Cardiac septum (tissue), 1 donor: ENCODE measurements at regions not wholly inside any gene's neighbourhood (a gene's known extent, or its start where the extent isn't known, plus 50 kb on each side); places are given as distances from the start of the nearest gene placed in this dataset.

Experiments used
- DNase-seq: peaks from one replicate; pipeline ENCODE4 v3.0.0-alpha.2; 2020; ENCODE audit warnings: low spot score
- intact Hi-C: fragments of 100-400 bp; cut with DNase I; formaldehyde crosslinking; loops from one replicate; pipeline ENCODE4 v1.14.0; 2022
- donor health status: DM: no; HTN: no; CAD: no.

DNA sequence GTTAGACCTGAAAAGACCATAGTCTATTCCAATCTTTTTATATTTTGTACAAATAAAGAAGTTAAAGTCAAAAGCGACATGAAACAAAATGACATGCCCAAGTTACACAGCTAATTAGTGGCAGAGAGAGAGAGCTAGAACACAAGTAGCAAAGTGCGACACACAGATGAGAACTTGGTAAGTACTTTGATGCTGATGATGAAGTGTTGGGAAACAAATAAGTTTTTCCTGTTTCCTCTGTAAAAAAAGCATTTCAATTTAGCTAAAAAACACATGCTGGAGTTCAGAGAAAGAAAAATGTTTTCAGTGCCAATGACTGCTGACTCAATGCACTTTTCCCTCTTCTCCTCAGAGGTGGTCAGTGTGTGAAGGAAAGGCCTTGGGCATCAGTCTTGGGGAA is 226.9 kb downstream of the PAX3 start:
- no peak for DNase-seq
- intact Hi-C loops = no loop called here

DNA sequence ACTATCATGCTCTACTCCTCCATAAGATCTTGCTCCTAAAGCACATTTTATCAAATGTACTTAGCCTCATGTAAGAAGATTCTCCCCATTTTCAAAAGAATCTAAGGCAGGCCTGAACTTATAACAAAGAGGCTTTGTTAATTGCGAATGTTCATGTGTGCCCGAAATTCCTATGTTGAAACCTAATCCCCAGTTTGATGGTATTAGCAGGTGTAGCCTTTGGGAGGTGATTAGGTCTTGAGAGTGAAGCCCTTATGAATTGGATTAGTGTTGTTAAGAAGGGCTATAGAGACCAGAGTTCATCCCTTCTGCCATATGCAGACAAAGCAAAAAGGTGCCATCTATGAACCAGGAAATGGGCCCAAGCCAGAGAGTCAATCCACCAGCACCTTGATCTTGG is 234.5 kb downstream of the PAX3 start:
- DNase-seq = no peak
- intact Hi-C loops = no loop called here

DNA sequence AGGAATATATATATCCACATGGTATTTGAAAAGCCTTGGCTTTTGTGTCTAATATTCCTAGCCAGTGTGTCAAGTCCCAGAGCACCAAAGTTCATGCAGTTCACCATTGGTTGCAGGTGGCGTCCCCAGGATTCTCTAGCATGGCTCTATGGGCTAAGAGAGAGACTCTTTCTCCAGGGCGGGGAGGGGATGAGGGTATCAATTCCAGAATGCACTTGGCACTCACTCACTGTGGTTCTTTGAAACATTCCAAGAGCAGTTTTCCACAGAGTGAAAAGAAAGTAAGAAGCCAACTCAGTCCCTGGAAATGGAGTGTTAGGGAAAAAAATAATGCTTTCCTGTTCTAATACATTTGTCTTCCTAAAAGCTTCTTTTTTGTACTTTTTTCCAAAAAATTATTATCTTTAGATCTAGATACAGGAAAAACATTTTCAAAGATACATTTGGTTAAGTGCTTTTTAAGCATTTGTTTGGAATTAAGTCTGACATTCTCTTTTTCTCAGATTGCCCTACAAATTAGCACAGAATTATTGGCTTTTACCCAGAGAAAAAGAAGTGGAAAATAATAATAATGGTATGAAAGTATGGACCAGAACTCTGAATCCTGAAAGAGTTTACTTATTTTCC is 239.9 kb downstream of the PAX3 start:
- DNase-seq = no peak
- intact Hi-C loops = loop anchor here (10.0 kb wide), 2 partner anchors 256 to 556 kb away; no protein-coding TSS in a partner anchor

DNA sequence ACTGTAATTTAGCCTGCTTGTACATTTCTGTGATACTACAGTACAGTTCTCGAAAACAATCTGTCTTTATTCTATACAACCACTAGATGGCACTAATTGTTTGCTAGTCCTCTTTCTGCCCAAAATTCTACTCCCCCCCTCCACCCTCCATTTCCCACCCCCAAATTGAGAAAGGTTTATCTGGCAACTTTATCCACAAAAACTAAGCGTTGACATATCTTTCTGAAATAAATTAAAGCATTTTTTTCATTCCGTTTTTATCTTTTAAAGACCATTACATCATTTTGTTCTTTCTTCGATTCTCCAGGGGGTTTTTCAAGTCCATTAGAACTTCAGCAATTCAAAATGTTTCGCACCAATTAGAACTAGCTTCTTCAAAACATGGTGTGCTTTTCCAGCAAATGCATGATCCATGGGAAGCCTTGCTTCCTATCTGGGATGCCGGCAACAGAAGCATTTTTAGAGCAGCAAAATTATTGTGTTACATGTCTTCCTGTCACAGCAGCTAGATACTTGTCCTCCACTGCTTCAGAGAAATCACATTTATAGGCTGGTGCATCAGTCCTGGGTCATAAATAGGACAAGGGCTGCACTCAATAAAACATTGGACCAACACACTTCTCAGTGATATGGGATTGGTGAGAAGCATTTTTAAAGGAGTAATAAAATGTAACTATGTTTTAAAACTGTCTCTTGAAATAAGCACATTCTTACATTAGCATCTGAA is 241.3 kb downstream of the PAX3 start:
- no peak for DNase-seq

DNA sequence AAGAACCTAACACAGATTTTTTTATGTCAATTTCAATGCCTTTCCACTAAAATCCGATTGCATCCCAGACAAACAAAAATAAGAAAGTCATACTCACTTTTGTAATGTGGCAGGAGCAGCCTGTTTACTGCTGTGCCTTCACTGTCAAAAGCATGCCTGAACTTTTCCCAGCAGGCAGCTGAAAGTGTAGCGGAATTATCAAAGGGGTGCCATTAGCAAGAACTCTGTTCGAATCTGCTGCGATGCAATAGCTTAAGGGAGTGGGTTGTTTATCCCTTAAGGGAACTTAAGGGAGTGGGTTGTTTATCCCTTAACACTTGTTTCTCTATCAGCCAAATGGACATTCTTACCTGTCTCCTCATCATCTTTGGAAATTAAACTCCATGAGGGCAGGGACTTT is 243.5 kb downstream of the PAX3 start:
- DNase-seq = no peak
- intact Hi-C loops = loop anchor here (10.0 kb wide), 2 partner anchors 259 to 559 kb away; no protein-coding TSS in a partner anchor

More for the DNA sequence above, 241.3 kb downstream of the PAX3 start:
- intact Hi-C loops = loop anchor here (10.0 kb wide), 2 partner anchors 257 to 557 kb away; no protein-coding TSS in a partner anchor

DNA sequence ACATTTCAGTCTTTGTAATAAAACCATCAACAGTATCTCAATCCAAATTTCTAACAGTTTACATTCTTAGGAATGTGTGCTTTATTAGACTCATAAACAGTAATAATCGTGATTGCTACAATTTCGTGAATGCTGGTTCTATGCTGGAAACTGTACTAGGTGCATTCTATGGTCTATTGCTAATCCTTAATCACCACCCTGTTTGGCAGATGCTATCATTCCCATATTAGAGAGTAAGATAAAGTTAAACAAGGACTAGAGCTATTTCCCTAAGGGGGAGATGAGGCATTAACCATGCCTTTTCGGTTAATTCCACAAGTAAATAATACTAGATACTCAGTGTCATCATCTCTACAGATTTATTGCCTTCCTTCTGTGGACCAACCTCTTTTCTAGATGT is 244.0 kb downstream of the PAX3 start:
- intact Hi-C loops = loop anchor here (10.0 kb wide), 2 partner anchors 260 to 560 kb away; no protein-coding TSS in a partner anchor
- no peak for DNase-seq

DNA sequence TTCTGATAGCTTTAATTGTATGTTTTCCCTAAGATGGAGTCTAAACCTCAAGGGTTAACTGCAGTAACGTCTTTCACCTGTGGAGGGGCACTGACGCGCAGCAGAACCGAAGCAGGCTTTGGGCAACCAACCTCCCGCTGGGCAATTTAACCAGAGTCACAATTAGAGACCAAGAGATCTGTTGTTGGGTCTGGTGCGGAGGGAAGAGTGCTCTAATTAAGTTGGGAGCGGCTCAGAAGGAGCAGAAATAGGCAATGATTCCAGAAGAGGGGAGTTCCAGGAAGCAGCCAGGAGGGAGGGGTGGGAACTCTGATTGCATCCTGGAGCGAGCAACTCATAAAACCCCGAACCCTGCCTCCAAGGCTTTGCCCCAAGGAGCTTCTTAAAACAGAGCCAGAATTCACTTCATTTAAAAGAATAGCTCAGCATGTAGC is 245.8 kb downstream of the PAX3 start:
- intact Hi-C loops = loop anchor here (10.0 kb wide), 2 partner anchors 262 to 562 kb away; no protein-coding TSS in a partner anchor
- no peak for DNase-seq

DNA sequence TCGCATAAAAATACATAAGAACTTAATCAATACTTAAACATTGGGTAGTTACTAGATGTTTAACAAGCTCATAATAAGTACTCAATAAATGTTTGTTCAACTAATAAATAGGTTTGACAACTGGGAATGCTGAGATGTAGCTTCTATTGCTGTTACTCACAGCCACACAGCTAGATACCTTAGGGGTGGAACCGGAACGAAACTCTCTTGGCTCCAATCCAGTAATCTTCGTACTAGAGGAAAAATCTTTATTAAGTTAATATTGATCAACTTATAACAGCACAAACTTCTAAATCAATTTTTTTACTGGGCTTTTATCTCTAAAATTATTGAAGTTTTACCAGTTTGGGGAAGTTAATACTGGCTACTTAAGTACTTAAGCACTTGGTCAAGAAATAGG is 247.8 kb downstream of the PAX3 start:
- intact Hi-C loops = loop anchor here (10.0 kb wide), 2 partner anchors 264 to 564 kb away; no protein-coding TSS in a partner anchor

DNA sequence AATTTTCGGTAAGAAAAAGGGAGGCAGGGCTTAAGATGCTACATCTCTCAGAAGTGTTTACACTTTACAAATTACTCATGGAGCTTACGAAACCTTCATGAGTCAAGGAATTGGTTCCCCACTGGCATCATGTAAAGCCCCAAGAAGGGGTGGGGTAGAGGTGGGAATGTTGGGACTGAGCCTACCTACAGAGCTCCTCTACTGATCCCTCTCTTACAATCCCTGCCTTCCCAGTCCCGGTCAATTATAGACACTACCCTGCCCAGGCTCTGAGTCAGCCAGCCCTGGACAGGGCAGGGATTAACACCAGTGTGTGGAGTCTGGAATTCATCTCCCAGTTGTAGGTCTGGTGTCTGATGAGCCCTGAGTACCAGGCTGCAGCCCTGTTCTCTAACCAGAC is 248.9 kb downstream of the PAX3 start:
- DNase-seq = no peak
- intact Hi-C loops = loop anchor here (10.0 kb wide), 2 partner anchors 265 to 565 kb away; no protein-coding TSS in a partner anchor

More for the DNA sequence above, 247.8 kb downstream of the PAX3 start:
- no peak for DNase-seq

DNA sequence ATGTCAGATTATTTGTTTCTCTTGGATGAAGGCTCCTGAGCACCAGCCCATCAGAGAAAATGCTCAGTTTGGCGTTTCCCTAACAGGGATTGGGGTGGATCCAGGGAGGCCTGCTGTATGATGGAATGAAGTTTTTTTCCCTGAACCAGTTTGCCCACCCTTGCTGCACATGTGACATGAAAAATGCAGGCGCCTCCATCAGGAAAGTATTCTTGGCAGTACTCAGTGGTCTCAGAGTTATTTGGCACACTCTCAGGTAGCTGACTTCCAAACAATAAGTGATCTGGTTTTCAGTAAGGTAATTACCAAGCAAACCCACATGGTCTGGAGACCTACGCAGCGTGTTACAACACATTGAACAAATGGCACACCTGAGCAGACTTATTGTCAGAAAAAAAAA is 254.9 kb downstream of the PAX3 start:
- intact Hi-C loops = no loop called here
- no peak for DNase-seq

DNA sequence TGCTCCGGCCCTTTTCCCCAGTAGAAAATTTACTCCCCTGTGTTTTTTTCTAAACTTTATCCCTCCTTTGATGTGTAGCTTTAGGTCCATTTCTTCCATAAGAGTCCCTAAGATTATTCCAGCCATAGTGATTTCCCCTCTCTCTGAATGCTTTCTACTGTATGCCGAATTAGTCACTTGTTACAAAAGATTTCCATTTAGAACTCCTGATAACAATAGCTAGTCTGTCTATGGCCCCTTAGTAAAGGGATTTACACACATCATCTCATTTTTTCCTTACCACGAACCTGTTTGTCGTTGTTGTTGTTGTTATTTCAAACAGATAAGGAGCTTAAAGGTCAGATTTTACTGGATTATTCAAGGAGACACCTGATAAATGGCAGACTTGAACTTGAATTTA is 256.1 kb downstream of the PAX3 start:
- intact Hi-C loops = no loop called here
- DNase-seq = no peak

DNA sequence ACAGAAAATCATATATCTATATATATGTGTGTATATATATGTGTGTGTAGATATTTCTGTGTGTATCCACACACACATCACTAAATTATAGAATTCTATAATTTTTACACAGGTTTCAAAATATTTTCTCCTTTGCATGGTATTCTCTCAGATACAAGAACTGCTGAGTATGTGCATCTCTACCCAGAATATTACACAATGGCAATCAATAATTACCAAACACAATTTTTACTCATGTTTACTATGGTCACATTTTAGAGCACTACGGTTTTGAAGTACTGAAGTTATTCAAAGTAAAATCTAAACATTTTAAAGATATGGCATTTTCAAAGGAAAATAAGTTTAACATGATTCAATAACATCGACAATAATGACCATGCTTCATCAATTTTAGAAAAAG is 258.5 kb downstream of the PAX3 start:
- intact Hi-C loops = no loop called here
- no peak for DNase-seq

DNA sequence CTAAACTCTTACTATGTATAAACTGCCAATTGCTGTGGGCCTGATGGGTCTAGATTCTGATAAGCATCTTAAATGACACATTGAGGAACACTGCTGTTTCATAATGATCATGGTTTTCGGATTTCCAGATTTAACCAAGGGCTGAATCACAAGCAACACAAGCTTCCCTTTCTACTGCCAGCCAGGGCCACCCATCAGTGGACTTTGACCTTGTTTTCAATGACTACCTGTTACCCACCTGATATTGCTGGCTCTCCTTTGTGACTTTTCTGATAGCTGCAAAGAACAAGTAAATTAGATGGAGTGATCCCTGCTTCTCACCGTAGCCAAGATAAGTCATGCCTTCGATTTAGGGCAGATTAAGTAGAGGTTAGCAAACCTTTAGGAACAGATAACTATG is 259.0 kb downstream of the PAX3 start:
- DNase-seq = no peak
- intact Hi-C loops = no loop called here

DNA sequence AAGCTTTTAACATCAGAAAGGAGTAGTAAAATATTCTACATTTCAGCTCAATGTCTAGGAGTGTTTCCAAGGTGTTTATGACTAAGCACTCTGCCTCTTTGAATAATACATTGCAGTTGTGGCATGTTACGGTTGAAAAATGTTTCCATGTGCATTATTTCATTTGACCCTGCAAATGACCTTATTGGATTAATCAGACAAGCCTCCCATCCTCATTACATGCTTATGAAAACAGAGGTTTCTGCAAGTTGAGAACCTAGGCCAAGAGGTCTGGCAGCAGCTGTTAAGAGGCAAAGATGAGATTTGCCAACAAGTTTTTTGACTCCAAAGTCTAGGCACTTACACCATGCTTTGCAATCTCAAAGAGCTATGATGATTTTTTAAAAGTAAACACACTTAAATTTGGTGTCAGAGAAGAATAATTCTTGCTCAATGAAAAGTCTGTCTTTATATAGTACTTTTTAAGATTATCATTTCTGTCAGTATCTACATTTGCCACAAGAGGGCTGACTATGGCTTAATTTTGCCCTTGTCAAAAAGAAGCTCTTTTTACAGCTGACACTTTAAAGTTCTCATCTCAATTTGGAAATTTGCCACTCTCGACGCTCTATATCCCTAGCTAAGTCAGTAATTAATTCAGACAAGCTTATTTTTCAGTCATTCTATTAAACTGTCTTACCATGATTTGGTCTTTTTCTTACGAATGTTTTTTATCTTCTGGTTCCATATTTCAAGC is 260.6 kb downstream of the PAX3 start:
- DNase-seq = no peak
- intact Hi-C loops = no loop called here

DNA sequence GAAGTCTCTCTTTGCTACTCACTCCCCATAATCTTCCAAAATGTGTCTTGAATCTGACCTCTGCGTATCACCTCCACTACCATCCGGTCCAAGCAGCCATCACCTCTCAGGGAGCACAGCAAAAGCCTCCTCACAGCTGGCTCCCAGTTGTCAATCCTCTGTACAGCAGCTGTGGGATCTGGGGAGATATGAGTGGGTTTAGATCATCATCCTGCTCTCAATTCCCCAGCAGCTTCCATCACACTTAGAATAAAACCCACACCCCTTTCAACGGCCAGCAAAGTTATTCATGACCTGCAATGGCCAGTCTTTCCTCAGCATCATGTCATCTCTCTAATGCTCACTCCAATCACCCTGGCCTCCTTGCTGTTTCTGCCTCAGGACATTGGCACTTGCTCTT is 261.6 kb downstream of the PAX3 start:
- intact Hi-C loops = no loop called here
- DNase-seq = no peak

DNA sequence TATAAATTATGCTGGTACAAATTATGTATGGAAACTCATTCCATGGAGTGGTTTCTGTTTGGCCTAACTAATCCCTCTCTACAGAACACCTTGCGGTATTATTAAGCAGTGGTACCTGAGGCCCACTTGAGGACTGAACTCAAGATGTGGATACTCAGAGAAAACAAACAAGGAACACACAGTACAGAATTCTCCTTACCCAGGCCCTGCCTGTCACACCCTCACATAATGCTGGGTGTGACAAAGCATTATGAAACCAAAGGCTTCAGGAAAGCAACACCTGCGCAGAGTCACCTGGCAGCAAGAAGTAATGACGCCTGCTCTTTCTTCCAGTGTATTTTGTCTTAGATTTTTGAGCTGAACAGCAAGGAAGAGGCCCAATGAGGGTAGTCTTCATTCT is 264.7 kb downstream of the PAX3 start:
- DNase-seq = no peak
- intact Hi-C loops = no loop called here

DNA sequence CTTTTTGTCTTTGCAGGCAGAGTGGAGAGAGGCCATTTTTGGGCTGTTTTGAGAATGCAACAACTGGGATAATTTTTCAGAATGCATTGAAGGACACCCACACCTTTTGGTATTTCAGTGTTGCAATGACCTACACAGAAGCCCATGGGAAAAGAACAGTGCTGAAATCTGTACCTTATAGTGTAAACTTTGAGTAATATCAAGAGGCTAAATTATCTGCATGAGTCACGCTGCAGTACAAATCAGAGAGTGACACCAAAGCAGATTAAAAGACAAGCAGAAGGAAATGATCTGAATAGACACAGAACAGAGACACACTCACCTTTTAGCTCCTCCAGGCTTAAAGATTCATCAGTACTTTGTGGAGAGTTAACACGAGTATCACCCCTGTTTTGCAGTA is 265.3 kb downstream of the PAX3 start:
- no peak for DNase-seq
- intact Hi-C loops = no loop called here

DNA sequence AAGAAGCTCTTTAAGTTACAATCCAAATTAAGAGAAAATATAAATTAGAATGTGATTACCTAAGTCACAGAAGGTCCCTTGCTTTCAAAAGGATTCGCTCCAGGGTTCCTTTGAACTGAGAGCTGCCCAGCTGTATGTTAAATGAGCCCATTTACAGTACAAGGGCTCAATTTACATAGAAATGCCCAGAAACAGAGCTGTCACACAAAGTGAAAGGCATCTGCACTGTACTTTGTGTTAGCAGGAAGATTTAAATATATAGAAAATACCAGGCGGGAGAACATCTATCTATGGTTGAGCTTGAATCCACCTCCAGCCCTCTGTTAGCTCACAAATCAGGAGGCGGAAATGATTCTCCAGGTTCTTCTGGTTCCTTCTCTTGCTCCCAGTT is 272.9 kb downstream of the PAX3 start:
- no peak for DNase-seq
- intact Hi-C loops = no loop called here

DNA sequence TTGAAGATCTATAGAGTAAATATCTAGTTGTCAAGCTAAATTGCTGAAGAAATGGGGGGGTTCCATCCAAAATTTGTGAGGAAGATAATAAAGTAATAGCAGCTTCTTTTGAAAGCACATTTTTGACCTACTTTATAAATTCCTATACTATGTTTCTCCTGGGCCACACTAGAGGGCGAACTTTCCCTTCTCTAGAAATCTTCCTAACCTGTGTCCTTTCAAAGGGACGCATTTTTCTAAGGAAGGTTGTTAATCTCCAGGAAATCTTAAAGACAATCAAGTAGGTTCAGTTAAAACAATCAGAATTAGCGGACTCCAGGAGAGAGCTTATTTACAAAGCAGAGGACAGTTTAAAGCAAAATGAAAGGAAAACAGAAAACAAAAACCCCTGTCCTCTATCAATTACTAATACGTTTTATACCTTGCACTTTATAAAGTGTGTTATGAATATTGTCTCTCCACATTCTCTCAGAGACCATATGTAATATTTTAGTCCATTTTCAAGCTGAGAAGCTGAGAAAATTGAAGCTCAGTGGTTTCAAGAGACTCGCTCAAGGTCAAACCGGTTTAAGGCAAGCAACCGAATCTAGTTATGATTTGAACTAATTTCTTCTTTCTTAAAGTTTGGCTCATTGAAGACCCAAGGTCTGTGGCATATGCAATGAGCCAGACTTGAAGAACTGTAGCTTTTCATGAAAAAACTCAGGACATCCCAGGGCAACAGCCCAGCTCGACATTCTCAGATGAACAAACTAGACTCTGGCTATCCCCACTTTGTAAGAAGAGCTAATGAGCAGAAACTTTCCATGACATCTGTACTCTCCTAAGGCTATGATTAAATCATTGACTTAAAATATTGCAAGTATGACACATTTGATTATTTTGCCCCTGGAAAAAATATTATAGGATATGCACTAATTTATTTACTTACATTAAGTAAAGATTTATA is 273.6 kb downstream of the PAX3 start:
- DNase-seq = no peak
- intact Hi-C loops = no loop called here
